ENCODE measurements at regions not wholly inside any gene's neighbourhood (a gene's known extent, or its start where the extent isn't known, plus 50 kb on each side); places are given as distances from the start of the nearest gene placed in this dataset.

DNA sequence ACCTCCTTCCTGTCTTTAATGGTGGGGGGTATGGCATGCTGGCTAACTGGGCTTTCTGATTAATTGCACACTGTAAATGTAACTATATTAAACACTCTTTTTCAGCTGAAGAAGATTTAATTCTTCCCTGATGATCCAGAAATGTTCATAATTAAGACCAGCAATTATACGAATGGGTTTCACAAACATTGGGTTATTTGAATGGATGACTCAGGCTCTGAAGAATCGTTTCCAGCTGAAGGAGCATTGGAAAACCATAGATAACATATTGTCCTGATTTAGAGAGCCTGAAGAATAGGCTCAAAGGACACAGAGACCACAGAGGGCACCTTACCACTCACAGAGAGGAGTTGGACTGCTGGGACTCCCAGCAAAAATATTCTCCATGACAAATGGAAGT, 130.7 kb upstream of the SSTR4 start (continued):
- TF ChIP-seq RFX3 (CRISPR knock-in tag; IDR thresholded peaks at IDR 0.05) (no peak), ZNF792 (CRISPR knock-in tag; IDR thresholded peaks at IDR 0.05) (no peak), FIP1L1 (IDR thresholded peaks at IDR 0.05; ENCODE audit: borderline replicate concordance, insufficient read depth, low read depth, low read length) (no peak), NCOA2 (CRISPR knock-in tag; IDR thresholded peaks at IDR 0.05) (no peak), U2AF1 (optimal IDR thresholded peaks at IDR 0.05; ENCODE audit: low read depth, low read length) (no peak), ZBTB34 (CRISPR knock-in tag; IDR thresholded peaks at IDR 0.05) (no peak), ZNF557 (CRISPR knock-in tag; IDR thresholded peaks at IDR 0.05) (no peak), ZNF460 (CRISPR knock-in tag; IDR thresholded peaks at IDR 0.05; ENCODE audit: borderline replicate concordance) (no peak), ZNF891 (CRISPR knock-in tag; IDR thresholded peaks at IDR 0.05) (no peak)
- TF ChIP-seq, protein P1, sequence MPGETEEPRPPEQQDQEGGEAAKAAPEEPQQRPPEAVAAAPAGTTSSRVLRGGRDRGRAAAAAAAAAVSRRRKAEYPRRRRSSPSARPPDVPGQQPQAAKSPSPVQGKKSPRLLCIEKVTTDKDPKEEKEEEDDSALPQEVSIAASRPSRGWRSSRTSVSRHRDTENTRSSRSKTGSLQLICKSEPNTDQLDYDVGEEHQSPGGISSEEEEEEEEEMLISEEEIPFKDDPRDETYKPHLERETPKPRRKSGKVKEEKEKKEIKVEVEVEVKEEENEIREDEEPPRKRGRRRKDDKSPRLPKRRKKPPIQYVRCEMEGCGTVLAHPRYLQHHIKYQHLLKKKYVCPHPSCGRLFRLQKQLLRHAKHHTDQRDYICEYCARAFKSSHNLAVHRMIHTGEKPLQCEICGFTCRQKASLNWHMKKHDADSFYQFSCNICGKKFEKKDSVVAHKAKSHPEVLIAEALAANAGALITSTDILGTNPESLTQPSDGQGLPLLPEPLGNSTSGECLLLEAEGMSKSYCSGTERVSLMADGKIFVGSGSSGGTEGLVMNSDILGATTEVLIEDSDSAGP (CRISPR knock-in tag; IDR thresholded peaks at IDR 0.05; ENCODE audit: borderline replicate concordance): no peak

DNA sequence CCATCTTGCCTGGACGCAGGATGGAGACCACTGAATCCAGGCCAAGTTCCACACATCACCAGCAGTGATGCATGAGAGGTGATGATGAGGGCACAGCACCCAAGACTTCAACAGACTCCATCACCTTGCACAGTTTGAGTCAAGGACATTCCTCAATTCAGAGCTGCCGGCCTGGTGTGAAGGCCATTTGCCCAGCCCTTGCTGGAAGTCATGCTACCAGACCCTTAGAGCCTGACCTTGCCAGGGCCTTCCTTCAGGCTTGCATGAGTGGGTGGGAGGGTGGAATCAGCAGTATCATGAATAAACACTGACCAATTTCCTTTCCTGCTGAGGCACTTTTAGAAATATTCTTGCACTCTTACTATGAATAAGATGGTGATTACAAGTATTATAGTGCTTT, 130.2 kb upstream of the SSTR4 start:
- Histone ChIP-seq H2AFZ (ENCODE audit: low read length) (no peak overlapping the region), H3K27me3 (ENCODE audit: control insufficient read depth in 1 of 2, insufficient read depth in 2 of 2, low read length in 2 of 2) (peaks cover 0 to 17% of the 10 kb centered on the region in 2 experiments; a peak in 1 of 5 replicates), H3K27ac (ENCODE audit: extremely low read length, insufficient read depth, low read length) (no peak overlapping the region), H3K4me3 (replicated peaks in 1 of 3; ENCODE audit: insufficient read depth in 1 of 3, low read depth in 2 of 3, low read length in 3 of 3) (no peak overlapping the region), H4K20me1 (ENCODE audit: insufficient read depth, low read length) (no peaks in the 10 kb centered on the region), H3K4me1 (ENCODE audit: insufficient read depth, low read length) (no peaks in the 10 kb centered on the region), H3K4me2 (ENCODE audit: low read depth, low read length) (no peak overlapping the region), H3K9ac (ENCODE audit: insufficient read depth, low read depth, low read length) (no peak overlapping the region), H3K9me3 (ENCODE audit: low read length) (peaks cover 19% of the 10 kb centered on the region), H3K79me2 (ENCODE audit: insufficient read depth, low read length) (no peaks in the 10 kb centered on the region), H3K36me3 (replicated peaks in 1 of 2; ENCODE audit: control insufficient read depth in 1 of 2, insufficient read depth in 2 of 2, low read length in 2 of 2) (no peaks in the 10 kb centered on the region)
- intact Hi-C loops (cut with micrococcal nuclease; ENCODE audit: unreplicated experiment) (loop anchor here (2.0 kb wide), 1 partner anchor 436 kb away; no protein-coding TSS in a partner anchor), in situ Hi-C loops (cut with HindIII; ENCODE audit: extremely low pct_ligation_motif_present, low pct_unique_long_range_greater_than_20kb) (no loop called here)
- ATAC-seq (no peak), DNase-seq (ENCODE audit: low spot score) (no peak), FAIRE-seq (no peak)
- no TSS peak for BruUV-seq (replicated peaks)
- ChIA-PET POLR2A (no interaction called here), CTCF (ENCODE audit: low intra/inter-chr PET ratio, low total read pairs) (no interaction called here)
- WGBS (ENCODE audit: low lambda C conversion rate): 13% methylated on average over 2 of the region's 2 CpGs
- TF ChIP-seq YEATS2 (CRISPR knock-in tag; IDR thresholded peaks at IDR 0.05; ENCODE audit: borderline replicate concordance) (no peak), MXD4 (CRISPR knock-in tag; IDR thresholded peaks at IDR 0.05) (no peak), ZFP41 (CRISPR knock-in tag; IDR thresholded peaks at IDR 0.05; ENCODE audit: borderline replicate concordance) (no peak), HNRNPH1 (optimal IDR thresholded peaks at IDR 0.05; ENCODE audit: low read depth, low read length) (no peak), ZNF3 (CRISPR knock-in tag; IDR thresholded peaks at IDR 0.05) (no peak)
- TF ChIP-seq, protein P2, sequence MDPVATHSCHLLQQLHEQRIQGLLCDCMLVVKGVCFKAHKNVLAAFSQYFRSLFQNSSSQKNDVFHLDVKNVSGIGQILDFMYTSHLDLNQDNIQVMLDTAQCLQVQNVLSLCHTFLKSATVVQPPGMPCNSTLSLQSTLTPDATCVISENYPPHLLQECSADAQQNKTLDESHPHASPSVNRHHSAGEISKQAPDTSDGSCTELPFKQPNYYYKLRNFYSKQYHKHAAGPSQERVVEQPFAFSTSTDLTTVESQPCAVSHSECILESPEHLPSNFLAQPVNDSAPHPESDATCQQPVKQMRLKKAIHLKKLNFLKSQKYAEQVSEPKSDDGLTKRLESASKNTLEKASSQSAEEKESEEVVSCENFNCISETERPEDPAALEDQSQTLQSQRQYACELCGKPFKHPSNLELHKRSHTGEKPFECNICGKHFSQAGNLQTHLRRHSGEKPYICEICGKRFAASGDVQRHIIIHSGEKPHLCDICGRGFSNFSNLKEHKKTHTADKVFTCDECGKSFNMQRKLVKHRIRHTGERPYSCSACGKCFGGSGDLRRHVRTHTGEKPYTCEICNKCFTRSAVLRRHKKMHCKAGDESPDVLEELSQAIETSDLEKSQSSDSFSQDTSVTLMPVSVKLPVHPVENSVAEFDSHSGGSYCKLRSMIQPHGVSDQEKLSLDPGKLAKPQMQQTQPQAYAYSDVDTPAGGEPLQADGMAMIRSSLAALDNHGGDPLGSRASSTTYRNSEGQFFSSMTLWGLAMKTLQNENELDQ (CRISPR knock-in tag; IDR thresholded peaks at IDR 0.05; ENCODE audit: borderline replicate concordance): no peak
- TF ChIP-seq, protein P3, sequence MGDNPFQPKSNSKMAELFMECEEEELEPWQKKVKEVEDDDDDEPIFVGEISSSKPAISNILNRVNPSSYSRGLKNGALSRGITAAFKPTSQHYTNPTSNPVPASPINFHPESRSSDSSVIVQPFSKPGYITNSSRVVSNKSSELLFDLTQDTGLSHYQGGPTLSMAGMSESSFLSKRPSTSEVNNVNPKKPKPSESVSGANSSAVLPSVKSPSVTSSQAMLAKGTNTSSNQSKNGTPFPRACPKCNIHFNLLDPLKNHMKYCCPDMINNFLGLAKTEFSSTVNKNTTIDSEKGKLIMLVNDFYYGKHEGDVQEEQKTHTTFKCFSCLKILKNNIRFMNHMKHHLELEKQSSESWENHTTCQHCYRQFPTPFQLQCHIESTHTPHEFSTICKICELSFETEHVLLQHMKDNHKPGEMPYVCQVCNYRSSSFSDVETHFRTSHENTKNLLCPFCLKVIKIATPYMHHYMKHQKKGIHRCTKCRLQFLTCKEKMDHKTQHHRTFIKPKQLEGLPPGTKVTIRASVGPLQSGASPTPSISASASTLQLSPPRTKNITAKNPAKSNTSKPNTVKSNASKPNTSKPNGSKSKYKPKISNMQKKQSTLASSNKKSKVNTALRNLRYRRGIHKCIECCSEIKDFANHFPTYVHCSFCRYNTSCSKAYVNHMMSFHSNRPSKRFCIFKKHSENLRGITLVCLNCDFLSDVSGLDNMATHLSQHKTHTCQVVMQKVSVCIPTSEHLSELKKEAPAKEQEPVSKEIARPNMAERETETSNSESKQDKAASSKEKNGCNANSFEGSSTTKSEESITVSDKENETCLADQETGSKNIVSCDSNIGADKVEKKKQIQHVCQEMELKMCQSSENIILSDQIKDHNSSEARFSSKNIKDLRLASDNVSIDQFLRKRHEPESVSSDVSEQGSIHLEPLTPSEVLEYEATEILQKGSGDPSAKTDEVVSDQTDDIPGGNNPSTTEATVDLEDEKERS (CRISPR knock-in tag; IDR thresholded peaks at IDR 0.05): no peak

Measured in HepG2 (cell line).